GM20000 (cell line): ENCODE measurements at regions not wholly inside any gene's neighbourhood (a gene's known extent, or its start where the extent isn't known, plus 50 kb on each side); places are given as distances from the start of the nearest gene placed in this dataset.
"Not testable (repeated sequence)": the region's sequence is repeated elsewhere in the genome, so short reads cannot be mapped to it uniquely, and the experiment has no call there.

Source experiments
- DNase-seq: peaks from one replicate; pipeline ENCODE4 v3.0.0; 2012; ENCODE audit warnings: low spot score
- TF ChIP-seq, protein P1 (sequence below): IDR thresholded peaks from 2 replicates; pipeline ENCODE4 v1.5.1; 2012; ENCODE audit warnings: mild to moderate bottlenecking, control low read depth; ENCODE audit errors: extremely low read depth, missing control alignments

GRCh38 chr7:19284596-19285300 lies 139.5 kb upstream of the FERD3L start:
- no peak for DNase-seq
- TF ChIP-seq, protein P1, sequence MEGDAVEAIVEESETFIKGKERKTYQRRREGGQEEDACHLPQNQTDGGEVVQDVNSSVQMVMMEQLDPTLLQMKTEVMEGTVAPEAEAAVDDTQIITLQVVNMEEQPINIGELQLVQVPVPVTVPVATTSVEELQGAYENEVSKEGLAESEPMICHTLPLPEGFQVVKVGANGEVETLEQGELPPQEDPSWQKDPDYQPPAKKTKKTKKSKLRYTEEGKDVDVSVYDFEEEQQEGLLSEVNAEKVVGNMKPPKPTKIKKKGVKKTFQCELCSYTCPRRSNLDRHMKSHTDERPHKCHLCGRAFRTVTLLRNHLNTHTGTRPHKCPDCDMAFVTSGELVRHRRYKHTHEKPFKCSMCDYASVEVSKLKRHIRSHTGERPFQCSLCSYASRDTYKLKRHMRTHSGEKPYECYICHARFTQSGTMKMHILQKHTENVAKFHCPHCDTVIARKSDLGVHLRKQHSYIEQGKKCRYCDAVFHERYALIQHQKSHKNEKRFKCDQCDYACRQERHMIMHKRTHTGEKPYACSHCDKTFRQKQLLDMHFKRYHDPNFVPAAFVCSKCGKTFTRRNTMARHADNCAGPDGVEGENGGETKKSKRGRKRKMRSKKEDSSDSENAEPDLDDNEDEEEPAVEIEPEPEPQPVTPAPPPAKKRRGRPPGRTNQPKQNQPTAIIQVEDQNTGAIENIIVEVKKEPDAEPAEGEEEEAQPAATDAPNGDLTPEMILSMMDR: no peak

DNA sequence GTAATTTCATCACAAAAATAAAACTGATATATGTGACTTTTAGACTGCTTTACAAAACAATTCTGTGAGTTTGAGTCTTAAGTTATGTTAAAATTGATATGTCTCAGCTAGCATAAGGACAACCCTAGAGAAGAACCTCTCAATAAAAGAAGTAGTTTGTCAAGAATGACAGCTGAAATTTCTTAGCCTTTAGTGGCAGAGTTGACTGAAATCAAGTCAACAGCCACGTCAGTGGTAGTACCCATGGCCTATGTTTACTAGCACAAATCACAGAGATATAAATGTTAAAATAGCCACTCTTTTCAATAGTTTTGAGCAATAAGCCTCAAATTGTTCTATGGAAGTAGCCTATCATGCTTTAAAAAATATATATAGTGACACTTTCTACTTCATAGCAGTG lies 138.9 kb upstream of the FERD3L start:
- DNase-seq: no peak
- TF ChIP-seq, protein P1: no peak

DNA sequence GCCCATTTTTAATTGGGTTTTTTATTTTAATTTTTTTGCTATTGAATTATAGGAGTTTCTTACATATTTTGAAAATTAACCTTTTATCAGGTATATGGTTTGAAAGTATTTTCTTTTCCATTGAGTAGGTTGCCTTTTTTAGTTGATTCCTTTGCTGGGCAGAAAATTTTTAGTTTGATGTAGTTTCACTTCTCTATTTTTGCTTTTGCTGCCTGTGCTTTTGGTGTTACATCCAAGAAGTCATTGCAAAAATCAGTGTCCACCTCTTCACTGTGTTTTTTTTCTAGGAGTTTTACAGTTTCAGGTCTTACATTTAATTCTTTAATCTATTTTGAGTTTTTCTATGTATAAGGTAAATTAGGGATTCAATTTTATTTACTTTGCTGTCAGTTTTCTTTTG lies 129.8 kb upstream of the FERD3L start:
- TF ChIP-seq, protein P1: no peak
- DNase-seq: no peak

GRCh38 chr7:19272329-19272728 lies 127.1 kb upstream of the FERD3L start:
- not testable (repeated sequence) for DNase-seq

DNA sequence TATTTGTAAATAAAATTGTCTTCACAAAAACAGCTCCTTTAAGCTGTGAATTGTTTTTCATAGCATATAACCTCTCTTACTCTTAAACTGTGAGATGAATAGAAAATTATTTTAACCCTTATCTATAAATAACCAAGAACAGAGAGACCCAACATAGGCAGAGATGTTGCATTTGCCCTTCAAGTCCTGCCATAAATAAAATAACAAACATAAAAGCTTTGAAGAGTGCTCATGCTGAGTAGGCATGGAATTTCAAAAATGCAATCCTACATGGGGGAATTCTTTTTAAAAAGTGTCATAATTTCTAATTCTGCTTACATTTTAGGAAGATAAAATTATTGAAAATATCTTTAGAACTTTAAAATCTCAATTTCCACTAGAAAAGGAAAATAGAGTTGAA lies 124.1 kb upstream of the FERD3L start:
- no peak for DNase-seq
- TF ChIP-seq, protein P1: no peak

- TF ChIP-seq, protein P1: no peak
- DNase-seq: no peak
Measured at GRCh38 chr7:19268737-19269136, 123.5 kb upstream of the FERD3L start.

DNA sequence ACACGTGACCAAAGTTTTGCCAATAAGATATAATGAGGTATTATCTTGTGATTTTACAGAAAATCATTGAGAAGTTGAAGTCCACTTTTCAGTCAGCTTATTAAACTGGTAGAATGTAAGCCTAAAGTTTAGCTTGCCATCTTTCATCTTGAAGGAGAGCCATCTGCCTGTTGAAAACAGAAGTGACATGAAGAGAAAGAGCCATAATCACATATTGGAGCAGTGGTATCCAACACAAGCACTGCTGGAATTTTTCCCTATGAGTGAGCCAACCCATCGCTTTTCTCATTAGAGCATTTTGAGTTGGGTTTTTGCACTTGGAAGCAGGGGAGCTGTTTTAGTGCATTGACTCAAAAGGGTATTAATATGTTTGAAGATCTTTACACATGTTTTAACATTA lies 117.6 kb upstream of the FERD3L start:
- TF ChIP-seq, protein P1: no peak
- no peak for DNase-seq

GRCh38 chr7:19249281-19249680 lies 104.1 kb upstream of the FERD3L start:
- no peak for DNase-seq
- TF ChIP-seq, protein P1: no peak
